Activated T-cell treated with anti-CD3 and anti-CD28 coated beads, Interleukin-2, amount 50 U/mL, for 4 hours (primary cell): ENCODE measurements at regions not wholly inside any gene's neighbourhood (a gene's known extent, or its start where the extent isn't known, plus 50 kb on each side); places are given as distances from the start of the nearest gene placed in this dataset.
"Not testable (repeated sequence)": the region's sequence is repeated elsewhere in the genome, so short reads cannot be mapped to it uniquely, and the experiment has no call there.

Source experiments
- ATAC-seq, 2 donors: fragments of 200-7000 bp; cut with Tn5 transposase; one replicate each; pipeline ENCODE4 v1.10.0; 2021
- DNase-seq: peaks from one replicate; pipeline ENCODE4 v3.0.0-alpha.2; 2020
- H3K27me3 Mint-ChIP-seq: one replicate; pipeline ENCODE4 v1.8.0; 2021; ENCODE audit warnings: low read depth, mixed read lengths
- H3K36me3 Mint-ChIP-seq: one replicate; pipeline ENCODE4 v1.8.0; 2022; ENCODE audit warnings: mixed read lengths; ENCODE audit not compliant: insufficient read depth
- H3K4me1 Mint-ChIP-seq: one replicate; pipeline ENCODE4 v1.8.0; 2021; ENCODE audit warnings: low read depth, mixed read lengths
- H3K4me3 Mint-ChIP-seq: one replicate; pipeline ENCODE4 v1.8.0; 2021; ENCODE audit warnings: mild to moderate bottlenecking, moderate library complexity, mixed read lengths
- H3K9me3 Mint-ChIP-seq: one replicate; pipeline ENCODE4 v1.8.0; 2021; ENCODE audit warnings: mixed read lengths

DNA sequence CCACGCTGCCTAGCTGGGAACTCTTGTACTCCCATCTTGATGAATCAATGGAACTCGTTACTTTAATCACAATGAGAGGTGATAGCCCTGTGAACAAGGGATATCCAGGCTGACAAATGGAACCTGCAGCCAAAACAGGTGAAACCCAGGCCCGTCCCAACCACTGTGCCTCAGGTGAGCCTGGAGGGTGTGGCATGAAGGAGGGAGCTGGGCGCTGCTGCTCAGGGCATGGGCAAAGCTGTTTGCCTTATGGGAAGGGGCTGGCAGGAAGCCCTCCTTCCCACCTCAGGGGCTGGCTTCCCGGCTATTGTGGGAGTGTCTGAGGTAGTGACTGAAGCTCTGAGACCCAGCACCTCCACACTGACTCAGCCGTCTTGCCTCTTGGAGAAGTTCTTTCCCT, 209.4 kb upstream of the ATP6AP2 start:
- DNase-seq (no peak), ATAC-seq (no peak)
- no peak overlapping the region for H3K4me3 Mint-ChIP-seq
- H3K4me1 Mint-ChIP-seq = no peaks in the 10 kb centered on the region
- H3K36me3 Mint-ChIP-seq = no peaks in the 10 kb centered on the region
- H3K9me3 Mint-ChIP-seq = no peaks in the 10 kb centered on the region
- no peaks in the 10 kb centered on the region for H3K27me3 Mint-ChIP-seq

DNA sequence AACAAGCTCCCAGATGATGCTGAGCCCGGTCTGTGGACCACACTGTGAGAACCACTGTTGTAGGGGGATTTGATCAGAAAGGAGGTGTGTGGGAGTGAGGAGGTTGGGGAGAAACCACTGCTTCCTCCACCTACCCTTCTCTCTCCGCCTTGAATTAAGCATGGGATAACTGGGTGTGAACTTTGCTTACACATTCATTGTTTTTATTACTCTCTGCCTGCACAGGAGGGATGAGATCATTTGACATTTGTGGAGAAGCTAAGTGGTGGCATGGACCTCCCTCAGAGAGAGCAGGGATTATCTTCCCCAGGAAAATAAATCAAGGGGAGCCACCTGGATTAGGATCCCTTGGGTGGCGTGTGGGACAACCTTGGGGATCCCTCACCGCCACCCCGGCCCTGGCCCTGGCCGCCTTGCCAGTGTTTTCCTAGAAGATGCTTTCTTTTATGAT, 212.1 kb upstream of the ATP6AP2 start:
- Mint-ChIP-seq H3K27me3 (no peaks in the 10 kb centered on the region), H3K9me3 (no peaks in the 10 kb centered on the region), H3K36me3 (no peaks in the 10 kb centered on the region), H3K4me1 (no peaks in the 10 kb centered on the region), H3K4me3 (no peak overlapping the region)
- DNase-seq (no peak), ATAC-seq (no peak)

DNA sequence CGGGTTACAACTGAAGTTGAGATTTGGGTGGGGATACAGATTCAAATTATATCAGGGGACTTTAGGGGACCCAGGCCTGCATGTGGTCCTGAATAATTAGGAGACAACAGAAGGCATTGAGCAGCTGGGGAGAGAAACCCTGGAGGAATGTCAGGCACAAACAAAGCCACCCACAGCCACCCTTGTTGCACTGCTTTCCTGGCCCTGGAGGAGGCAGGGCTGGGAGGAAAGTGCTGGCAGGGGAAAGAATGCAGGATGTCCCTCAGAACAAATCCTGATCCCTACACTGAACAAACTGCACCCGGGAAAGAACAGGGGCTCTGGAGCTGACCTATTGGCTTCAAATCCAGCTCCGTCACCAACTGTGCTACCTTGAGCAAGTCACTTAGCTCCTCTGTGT, 214.1 kb upstream of the ATP6AP2 start:
- DNase-seq (no peak), ATAC-seq (no peak)
- no peak overlapping the region for H3K4me3 Mint-ChIP-seq
- no peaks in the 10 kb centered on the region for H3K36me3 Mint-ChIP-seq
- no peaks in the 10 kb centered on the region for H3K9me3 Mint-ChIP-seq
- no peaks in the 10 kb centered on the region for H3K4me1 Mint-ChIP-seq
- H3K27me3 Mint-ChIP-seq = no peaks in the 10 kb centered on the region

DNA sequence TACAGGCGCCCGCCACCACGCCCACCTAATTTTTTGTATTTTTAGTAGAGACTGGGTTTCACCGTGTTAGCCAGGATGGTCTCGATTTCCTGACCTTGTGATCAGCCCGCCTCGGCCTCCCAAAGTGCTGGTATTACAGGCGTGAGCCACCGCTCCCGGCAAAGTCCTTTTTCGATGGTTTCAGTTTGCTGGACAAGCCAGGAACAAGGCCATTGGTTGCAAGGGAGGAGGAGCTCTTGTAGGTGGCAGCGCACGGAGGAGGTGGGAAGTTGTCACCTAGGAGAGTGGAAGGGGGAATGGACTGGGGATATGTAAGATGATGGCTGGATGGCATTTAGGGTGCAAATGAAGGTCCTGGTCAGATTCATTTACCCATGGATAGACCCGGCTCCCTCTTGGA, 218.5 kb upstream of the ATP6AP2 start:
- not testable (repeated sequence) for ATAC-seq, H3K27me3 Mint-ChIP-seq, DNase-seq, H3K4me1 Mint-ChIP-seq, H3K36me3 Mint-ChIP-seq, H3K4me3 Mint-ChIP-seq, H3K9me3 Mint-ChIP-seq

DNA sequence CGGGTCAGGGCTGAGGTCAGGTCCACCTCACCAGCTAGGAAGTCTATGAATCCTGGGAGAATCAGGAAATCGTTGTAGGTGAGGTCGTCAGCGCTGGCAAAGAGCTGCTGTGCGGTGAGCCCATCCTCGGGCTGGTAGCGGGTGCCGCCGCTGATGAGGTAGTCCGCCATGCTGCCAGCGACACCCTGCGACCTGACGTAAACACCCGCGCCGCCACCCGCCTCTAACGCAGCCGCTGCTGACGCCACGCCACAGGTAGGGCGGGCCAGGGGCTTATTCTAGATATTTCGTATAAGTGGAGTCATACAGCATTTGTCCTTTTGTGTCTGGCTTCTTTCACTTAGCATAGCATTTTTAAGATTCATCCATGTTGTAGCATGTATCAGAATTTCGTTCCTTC, 220.2 kb upstream of the ATP6AP2 start:
- Mint-ChIP-seq H3K4me3 (no peak overlapping the region), H3K9me3 (no peaks in the 10 kb centered on the region), H3K27me3 (no peaks in the 10 kb centered on the region), H3K36me3 (no peaks in the 10 kb centered on the region), H3K4me1 (no peaks in the 10 kb centered on the region)
- ATAC-seq (no peak), DNase-seq (no peak)

- no peaks in the 10 kb centered on the region for H3K27me3 Mint-ChIP-seq
- H3K36me3 Mint-ChIP-seq = no peaks in the 10 kb centered on the region
- ATAC-seq (no peak), DNase-seq (no peak)
- H3K4me1 Mint-ChIP-seq = no peaks in the 10 kb centered on the region
- no peak overlapping the region for H3K4me3 Mint-ChIP-seq
- H3K9me3 Mint-ChIP-seq = no peaks in the 10 kb centered on the region
These were observed 221.2 kb upstream of the ATP6AP2 start for GRCh38 chrX:40359593-40359992.

DNA sequence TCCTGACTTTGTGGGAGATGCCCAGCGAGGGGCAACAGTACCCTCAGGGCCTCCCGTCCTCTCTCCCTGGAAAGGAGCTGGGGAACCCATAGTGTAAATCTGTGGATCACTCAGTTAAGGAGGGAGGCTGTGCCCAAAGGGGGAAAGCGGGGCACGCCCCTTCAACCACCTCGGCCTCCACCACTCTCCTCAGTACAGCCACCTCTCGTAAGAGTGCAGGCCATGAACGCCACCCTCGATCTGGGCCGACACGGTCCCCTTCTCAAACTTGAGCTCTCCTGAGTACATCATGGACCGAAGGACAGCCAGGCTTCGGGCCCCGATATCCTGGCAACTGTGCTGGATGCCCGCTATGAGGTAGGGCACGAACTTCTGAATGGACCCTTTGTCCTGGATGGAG, 221.8 kb upstream of the ATP6AP2 start:
- no peak overlapping the region for H3K4me3 Mint-ChIP-seq
- H3K9me3 Mint-ChIP-seq = no peaks in the 10 kb centered on the region
- no peak for DNase-seq
- no peaks in the 10 kb centered on the region for H3K36me3 Mint-ChIP-seq
- H3K27me3 Mint-ChIP-seq = no peaks in the 10 kb centered on the region
- H3K4me1 Mint-ChIP-seq = no peaks in the 10 kb centered on the region
- ATAC-seq = no peak

DNA sequence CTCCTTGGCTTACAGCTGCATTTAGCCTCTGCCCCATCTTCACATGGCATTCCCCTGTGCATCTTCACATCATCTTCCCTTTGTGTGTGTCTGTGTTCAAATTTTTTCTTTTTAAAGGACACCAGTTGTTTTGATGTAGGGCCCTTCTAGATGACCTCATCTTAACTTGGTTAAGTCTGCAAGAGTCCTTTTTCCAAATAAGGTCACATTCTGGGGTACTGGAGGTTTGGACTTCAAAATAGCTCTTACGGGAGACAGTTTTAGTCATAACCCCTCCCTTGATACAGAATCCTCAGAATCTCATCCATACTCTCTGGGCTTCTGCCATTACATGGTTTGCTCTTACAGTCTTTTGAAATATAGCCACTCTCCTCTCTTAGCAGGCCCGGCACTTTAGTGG, 231.5 kb upstream of the ATP6AP2 start:
- Mint-ChIP-seq H3K4me3 (no peak overlapping the region), H3K36me3 (no peaks in the 10 kb centered on the region), H3K9me3 (no peaks in the 10 kb centered on the region), H3K27me3 (peaks cover 2% of the 10 kb centered on the region), H3K4me1 (no peaks in the 10 kb centered on the region)
- no peak for DNase-seq
- no peak for ATAC-seq

- no peaks in the 10 kb centered on the region for H3K36me3 Mint-ChIP-seq
- ATAC-seq = no peak
These were observed 234.4 kb upstream of the ATP6AP2 start for GRCh38 chrX:40346379-40346778.

DNA sequence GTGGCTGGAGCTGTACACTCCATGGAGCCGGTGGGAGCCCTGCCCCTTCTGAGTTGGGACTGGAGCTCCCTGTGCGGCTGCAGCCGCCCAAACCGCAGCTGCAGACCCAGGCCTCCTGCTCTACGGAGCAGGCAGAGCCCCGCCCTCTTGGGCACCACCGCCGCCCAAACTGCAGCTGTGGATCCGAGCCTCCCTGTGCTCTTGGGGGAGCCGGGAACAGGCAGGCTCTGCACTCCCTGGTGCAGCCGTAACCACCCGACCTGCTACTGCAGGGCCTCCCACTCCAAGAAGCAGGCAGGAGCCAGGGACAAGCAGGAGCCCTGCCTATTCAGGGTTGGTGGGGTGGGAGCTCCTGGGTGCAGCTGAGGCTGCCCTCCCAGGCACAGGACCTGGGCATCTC, 237.5 kb upstream of the ATP6AP2 start:
- H3K4me3 Mint-ChIP-seq = no peak overlapping the region
- DNase-seq (no peak), ATAC-seq (no peak)
- no peaks in the 10 kb centered on the region for H3K9me3 Mint-ChIP-seq
- H3K4me1 Mint-ChIP-seq = no peaks in the 10 kb centered on the region
- no peaks in the 10 kb centered on the region for H3K27me3 Mint-ChIP-seq
- H3K36me3 Mint-ChIP-seq = no peaks in the 10 kb centered on the region

More at GRCh38 chrX:40346379-40346778, 234.4 kb upstream of the ATP6AP2 start:
- Mint-ChIP-seq H3K4me1 (no peaks in the 10 kb centered on the region), H3K27me3 (peaks cover 2% of the 10 kb centered on the region), H3K9me3 (no peaks in the 10 kb centered on the region), H3K4me3 (no peak overlapping the region)
- no peak for DNase-seq

DNA sequence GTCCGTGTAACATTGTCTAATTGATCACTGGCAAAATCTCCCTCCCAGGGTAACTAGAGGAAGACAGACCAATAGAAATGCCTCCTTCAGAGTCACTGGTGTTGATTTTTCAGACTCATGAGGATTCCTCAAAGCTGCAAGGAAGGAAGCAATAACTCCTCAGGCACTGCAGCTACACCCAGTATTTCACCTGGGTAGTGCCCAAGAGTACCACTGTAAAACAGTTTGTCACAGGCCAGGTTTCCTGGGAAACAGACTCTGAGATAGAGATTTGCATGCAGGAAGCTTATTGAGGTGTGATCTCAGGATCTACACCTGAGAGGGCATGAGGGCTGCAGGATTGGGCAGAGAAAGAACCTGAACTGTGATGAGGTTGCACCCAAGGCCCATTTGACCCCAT, 240.7 kb upstream of the ATP6AP2 start:
- Mint-ChIP-seq H3K9me3 (no peaks in the 10 kb centered on the region), H3K27me3 (no peaks in the 10 kb centered on the region), H3K4me3 (no peak overlapping the region), H3K36me3 (no peaks in the 10 kb centered on the region), H3K4me1 (no peaks in the 10 kb centered on the region)
- ATAC-seq = no peak
- DNase-seq = no peak

- H3K36me3 Mint-ChIP-seq = no peaks in the 10 kb centered on the region
- no peaks in the 10 kb centered on the region for H3K27me3 Mint-ChIP-seq
- no peak for ATAC-seq
- no peak for DNase-seq
- H3K4me1 Mint-ChIP-seq = peaks cover 4% of the 10 kb centered on the region
- H3K9me3 Mint-ChIP-seq = no peaks in the 10 kb centered on the region
- no peak overlapping the region for H3K4me3 Mint-ChIP-seq
These were observed 235.6 kb upstream of the BCOR start for GRCh38 chrX:40333344-40333743.

DNA sequence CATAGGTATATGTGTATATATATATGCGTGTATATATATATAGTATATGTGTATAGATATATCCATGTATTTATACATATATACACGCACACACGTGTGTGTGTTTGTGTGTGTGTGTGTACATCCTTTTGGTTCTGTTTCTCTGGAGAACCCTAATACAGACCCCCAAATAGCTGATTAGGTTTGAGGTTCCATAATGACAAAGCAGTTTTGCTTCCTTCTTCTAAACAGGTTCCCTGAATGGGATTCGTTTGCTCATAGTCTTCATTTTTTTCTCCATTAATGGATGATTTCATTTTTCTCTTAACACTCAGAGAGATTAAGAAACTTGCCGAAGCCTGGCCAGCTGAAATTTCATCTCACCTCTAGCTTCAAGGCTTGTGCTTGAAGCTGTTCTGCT, 234.0 kb upstream of the BCOR start:
- DNase-seq (no peak), ATAC-seq (no peak)
- peaks cover 4% of the 10 kb centered on the region for H3K4me1 Mint-ChIP-seq
- no peaks in the 10 kb centered on the region for H3K9me3 Mint-ChIP-seq
- no peaks in the 10 kb centered on the region for H3K27me3 Mint-ChIP-seq
- no peak overlapping the region for H3K4me3 Mint-ChIP-seq
- H3K36me3 Mint-ChIP-seq = no peaks in the 10 kb centered on the region

GRCh38 chrX:40331353-40331752, 233.6 kb upstream of the BCOR start:
- Mint-ChIP-seq H3K27me3 (no peaks in the 10 kb centered on the region), H3K9me3 (no peaks in the 10 kb centered on the region), H3K36me3 (no peaks in the 10 kb centered on the region), H3K4me1 (peaks cover 4% of the 10 kb centered on the region), H3K4me3 (no peak overlapping the region)
- DNase-seq = no peak
- no peak for ATAC-seq

DNA sequence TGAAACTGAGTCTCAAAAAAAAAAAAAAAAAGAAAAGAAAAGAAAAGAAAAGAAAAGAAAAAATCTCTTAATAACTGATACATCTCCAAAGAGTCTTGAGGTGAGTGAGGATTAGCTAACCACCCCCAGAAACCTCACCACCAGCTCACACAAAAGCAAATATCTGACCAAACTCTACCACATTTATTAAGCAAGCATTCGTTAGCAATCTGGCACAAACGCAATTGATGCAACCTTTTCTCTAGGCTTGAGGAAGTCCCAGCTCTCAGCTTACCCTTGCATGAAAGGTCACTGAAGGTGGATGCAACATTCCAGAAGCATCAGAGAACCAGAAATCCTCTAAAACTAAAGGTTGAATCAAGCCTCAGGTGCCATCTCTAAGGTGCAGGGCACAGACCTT, 231.9 kb upstream of the BCOR start:
- no peak for DNase-seq
- no peaks in the 10 kb centered on the region for H3K27me3 Mint-ChIP-seq
- H3K36me3 Mint-ChIP-seq = no peaks in the 10 kb centered on the region
- no peak overlapping the region for H3K4me3 Mint-ChIP-seq
- peaks cover 4% of the 10 kb centered on the region for H3K4me1 Mint-ChIP-seq
- H3K9me3 Mint-ChIP-seq = no peaks in the 10 kb centered on the region
- ATAC-seq = no peak

GRCh38 chrX:40327085-40327484, 229.3 kb upstream of the BCOR start:
- H3K4me1 Mint-ChIP-seq = no peaks in the 10 kb centered on the region
- no peaks in the 10 kb centered on the region for H3K27me3 Mint-ChIP-seq
- no peak for ATAC-seq
- no peaks in the 10 kb centered on the region for H3K9me3 Mint-ChIP-seq
- H3K4me3 Mint-ChIP-seq = no peak overlapping the region
- H3K36me3 Mint-ChIP-seq = no peaks in the 10 kb centered on the region
- DNase-seq = no peak
